ENCODE measurements at regions not wholly inside any gene's neighbourhood (a gene's known extent, or its start where the extent isn't known, plus 50 kb on each side); places are given as distances from the start of the nearest gene placed in this dataset.

- DNase-seq, result no peak
Measured at GRCh38 chr2:54360055-54360792, 95.9 kb upstream of the SPTBN1 start.

DNA sequence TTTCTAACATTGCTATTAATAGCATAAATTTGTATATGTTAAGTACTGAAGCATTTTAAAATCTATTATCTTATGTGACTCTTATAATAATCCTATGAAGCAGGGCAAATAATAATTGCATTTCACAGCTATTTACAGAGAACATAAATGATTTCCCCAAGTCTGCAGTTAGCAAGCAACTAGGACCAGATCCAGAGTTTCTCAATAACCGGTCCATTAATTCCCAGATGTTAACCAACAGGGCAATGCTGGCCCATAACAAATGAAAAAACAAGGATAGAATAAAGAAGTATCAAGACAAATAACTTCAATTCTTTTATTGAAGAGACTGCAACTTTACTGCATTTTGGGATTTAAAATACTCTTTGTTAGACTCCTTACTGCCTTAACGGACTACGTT is 91.7 kb upstream of the SPTBN1 start:
- no peak for DNase-seq

DNA sequence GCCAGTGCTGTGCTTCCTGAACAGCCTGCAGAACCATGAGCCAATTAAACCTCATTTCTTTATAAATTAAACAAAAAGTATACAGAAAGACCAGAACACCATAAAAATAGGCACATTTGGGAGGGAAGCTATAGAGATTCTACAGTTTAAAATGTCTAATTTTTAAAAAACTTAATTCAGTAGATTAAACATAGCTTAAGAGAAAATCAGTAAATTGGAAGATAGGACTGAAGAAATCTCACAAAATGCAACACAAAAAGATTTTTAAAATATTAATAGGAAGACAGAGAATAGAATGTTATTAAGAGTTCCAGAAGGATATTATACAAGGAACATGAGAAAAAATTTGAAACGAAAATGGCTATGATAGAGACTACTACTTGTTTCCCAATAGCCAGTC is 90.5 kb upstream of the SPTBN1 start:
- no peak for DNase-seq

DNA sequence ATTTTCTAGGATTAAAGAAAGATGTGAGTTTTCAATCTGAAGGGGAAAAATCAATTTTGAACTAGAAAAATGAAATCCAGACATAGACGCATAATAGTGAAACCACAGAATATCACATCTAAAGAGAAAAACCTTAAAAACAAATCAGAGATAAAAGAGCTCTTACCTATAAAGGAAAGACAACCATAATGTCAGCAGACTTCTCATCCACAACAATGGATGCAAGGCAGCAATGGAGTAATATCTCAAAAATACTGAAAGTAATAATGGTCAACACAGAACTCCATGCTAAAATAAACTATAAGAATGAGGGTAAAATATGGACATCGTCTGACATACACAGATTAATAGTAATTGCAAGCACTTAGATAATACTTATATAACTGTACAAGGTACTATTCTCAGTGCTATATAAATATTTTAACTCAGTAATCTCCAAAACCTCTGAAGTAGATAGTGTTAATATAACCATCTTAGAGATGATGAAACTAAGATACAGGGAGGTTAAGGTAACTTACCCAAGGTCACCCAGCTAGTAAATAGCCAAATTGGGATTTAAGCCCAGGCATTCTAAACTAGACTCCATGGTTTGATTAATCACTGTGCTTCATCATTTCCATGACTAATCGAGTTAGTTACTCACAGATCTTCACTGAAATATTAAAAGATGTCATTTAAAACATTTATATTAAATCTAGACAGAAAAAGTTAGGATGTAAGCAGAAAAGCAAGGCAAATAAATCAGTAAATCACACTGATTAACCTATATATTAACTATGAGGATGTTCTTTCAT is 89.4 kb upstream of the SPTBN1 start:
- DNase-seq, result no peak

- DNase-seq, result no peak
Measured at GRCh38 chr2:54370405-54371104, 85.6 kb upstream of the SPTBN1 start.

- no peak for DNase-seq
Measured at GRCh38 chr2:54371460-54372065, 84.6 kb upstream of the SPTBN1 start.

DNA sequence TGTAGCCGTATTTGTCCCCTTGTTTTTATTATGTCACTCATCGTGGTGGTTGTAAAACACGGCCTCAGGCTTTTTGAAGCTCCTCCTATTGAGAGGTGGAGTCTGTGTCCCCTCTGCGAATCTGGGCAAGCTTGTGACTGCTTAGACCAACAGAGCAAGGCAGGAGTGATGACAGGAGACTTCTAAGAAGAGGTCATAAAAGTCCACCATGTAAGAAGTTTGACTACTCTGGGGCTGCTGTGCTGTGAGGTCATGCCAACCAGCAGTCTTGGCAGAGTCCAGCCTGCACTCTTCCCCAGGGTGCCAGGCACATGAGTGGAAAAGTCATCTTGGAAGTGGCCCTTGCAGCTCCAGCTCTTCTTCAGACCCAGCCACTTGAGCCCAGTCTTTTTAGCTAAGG is 83.8 kb upstream of the SPTBN1 start:
- no peak for DNase-seq

GRCh38 chr2:54373855-54374254 is 82.3 kb upstream of the SPTBN1 start:
- DNase-seq, result no peak

- no peak for DNase-seq
Measured at GRCh38 chr2:54374591-54375364, 81.3 kb upstream of the SPTBN1 start.

- DNase-seq, result no peak
Measured at GRCh38 chr2:54377451-54377850, 78.7 kb upstream of the SPTBN1 start.

GRCh38 chr2:54377901-54378493 is 78.1 kb upstream of the SPTBN1 start:
- DNase-seq, result no peak

DNA sequence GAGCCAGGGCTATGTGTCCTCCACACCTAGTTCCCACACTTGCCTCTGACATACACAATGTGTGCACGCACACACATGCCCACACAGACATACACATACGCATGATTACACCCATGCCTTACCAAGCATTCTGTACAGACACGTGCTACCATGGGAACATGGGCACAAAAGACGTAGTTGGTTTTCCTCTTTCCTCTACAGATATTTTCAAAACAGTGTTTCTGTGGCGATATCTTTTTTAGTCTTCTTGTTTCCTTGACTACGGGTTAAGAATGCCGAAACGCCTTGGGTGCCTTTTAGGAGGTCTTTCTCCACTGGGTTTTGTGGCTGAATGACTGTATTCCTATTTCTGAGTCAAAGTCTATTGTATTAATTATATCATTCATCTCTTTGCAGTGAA is 75.5 kb upstream of the SPTBN1 start:
- DNase-seq, result no peak

DNA sequence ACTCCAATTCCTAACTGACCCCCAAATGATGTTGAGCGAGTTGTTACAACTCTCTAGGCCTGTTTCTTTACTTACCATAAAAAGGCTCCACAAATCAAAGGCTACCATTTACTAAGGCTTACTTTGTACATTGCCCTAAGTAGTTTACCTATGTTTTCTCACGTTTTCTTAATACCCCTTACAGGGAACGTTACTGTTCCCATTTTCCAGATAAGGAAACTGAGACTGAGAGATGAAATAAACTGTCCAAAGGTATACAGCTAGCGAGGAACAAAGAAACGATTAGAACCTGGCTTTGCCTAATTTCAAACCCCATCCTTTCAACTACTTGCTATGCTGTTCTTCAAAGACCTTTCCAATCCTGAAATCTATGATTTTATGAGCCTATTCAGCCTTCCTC is 74.8 kb upstream of the SPTBN1 start:
- no peak for DNase-seq

DNA sequence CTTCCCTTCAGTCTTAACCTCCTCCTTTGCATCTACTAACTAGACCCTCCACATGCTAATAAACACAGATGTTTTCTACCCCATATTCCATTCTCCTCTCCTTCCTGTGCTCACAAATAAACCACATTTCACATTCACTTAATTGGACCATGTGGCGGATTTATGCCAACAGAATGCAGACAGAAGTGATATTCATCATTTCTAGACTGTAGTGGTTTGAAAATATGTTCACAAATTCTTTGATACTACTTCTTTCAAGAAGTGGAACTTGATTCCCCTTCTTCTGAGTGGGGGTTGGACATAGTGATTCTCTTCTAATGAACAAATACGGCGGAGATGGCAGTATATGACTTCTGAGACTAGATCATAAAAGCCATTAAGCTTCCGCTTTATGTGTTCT is 73.5 kb upstream of the SPTBN1 start:
- DNase-seq, result no peak

DNA sequence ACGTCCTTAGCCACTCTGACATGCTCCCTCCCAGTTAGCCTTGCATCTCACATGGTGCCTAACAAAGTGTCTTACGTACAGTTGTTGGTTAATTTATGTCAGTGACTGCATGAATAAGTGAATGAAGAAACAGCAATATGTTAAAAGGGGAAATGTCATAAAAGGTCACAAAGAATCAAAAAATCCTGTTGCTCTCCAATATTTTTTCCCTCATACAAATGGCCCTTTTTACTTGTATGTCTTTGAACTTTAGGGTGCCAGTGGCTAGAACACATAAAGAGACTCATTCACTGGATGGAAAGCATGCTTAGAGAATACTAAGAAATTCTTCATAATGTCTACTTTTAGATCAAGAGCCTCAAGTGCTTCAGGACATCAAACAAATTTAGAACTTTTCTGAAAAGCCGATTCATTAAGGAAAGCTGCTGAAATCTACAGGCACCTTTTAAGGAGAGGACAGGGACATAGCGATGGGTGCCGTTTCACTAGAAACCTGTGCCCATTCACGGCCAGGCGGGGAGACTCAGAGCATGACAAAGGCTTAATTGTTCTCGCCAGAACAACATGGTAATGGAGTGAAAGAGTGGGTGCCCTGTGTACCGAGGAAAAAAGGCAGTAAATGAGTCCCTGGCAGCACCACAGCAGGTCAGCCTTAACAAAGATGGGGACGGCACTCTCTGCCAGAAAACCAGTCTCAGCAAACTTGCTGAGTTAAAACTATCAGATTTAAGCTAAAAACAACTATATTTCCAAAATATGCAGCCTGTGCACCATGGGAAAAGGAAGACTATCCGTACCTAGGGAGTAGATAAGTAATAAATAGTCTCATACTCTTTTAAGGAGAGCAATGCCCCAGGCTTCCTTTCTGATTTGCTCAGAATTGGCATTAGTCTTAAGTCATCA is 71.6 kb upstream of the SPTBN1 start:
- DNase-seq, result no peak

DNA sequence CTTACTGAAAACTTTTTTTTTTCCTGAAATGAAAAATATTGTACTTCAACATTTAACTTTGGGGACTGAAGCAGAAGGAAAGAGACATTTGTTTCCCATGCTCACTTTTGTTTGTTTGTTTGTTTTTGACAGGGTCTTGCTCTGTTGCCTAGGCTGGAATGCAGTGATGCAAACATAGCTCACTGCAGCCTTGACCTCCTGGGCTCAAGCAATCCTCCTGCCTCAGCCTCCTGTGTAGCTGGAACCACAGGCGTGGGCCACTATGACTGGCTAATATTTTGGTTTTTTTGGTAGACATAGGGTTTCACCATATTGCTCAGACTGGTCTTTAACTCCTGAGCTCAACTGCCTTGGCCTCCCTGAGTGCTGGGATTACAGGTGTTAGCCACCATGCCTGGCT is 70.9 kb upstream of the SPTBN1 start:
- DNase-seq, result no peak

DNA sequence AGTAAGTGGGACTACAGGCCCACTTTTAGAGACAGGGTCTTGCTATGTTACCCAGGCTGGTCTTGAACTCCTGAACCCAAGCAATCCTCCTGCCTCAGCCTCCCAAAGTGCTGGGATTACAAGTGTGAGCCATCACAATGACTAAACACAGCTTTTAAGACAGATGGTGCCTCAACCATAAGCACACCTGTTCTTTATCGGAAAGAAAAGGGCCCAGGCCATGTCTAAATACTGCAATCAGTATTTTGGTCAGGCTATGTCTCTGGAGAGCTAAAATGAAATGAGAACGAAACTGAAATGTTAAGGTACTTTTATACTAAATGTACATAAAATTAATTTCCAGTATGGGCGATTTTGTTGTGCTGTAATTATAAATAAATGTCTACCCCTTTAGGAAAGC is 69.5 kb upstream of the SPTBN1 start:
- no peak for DNase-seq

DNA sequence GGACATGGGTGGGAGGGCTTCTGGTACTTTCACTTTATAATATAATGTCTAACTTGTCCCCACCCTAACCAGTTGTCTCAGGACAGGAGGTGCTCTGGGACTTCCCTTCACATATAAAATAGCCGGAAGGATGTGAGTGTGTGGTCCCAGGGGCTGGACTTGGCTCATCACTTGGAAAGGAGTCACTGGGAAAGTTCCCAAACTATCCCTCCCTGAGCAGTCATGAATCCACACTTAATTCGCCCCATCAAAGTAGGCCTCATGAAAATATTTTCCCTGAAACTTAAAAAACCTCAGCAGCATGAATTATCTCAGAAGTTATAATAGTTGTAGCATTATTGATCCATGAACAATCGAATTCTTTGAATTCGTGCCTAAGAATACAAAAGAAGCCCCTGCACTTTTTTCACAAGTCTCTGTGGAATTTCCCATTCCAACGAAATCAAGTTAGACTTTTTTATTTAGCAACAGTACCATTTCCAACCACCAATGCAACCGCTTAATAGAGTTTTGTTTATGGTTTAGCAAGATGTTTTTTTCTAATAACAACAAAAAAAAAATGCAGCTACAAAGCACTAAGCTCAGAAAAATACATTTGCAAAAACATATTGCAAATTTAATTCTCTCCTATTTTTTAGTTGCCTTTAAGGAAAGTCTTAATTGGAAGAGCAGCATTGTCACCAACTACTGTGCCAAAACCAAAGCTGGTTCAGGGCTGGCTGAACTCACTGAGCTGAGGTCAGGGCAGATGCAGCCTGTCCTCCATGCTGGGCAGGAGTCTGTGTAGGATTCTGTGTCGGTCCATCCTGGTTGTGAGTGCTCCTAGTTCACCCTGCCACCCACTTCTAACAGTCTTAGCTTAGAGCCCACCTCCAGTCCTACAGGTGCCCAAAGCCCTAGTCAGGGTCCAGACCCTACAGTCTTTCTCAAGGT is 68.8 kb upstream of the SPTBN1 start:
- DNase-seq, result no peak

GRCh38 chr2:54388076-54388475 is 68.1 kb upstream of the SPTBN1 start:
- DNase-seq, result no peak
